ENCODE measurements at regions not wholly inside any gene's neighbourhood (a gene's known extent, or its start where the extent isn't known, plus 50 kb on each side); places are given as distances from the start of the nearest gene placed in this dataset.

DNA sequence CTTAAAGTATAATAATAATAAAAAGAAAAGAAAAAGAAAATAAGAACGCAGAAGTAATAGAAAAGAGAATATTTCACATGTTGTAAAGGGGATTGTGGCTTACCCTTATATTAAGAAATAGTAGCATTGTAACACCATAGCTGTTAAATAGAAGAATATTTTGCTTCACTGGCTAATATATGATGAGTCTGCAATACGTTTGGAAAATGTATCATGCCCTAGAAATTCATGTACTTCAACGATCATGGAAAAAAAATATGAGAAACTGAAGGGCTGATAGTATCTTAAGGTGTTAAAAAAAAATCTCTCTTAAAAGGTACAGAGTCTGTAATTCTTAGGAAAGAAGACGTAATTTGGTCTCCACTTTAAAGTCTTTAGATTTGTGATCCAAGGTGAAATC lies 1390.5 kb upstream of the ADGRL2 start:
- TF ChIP-seq POLR2AphosphoS5 (IDR thresholded peaks at IDR 0.05): no peak
- TF ChIP-seq, protein P1, sequence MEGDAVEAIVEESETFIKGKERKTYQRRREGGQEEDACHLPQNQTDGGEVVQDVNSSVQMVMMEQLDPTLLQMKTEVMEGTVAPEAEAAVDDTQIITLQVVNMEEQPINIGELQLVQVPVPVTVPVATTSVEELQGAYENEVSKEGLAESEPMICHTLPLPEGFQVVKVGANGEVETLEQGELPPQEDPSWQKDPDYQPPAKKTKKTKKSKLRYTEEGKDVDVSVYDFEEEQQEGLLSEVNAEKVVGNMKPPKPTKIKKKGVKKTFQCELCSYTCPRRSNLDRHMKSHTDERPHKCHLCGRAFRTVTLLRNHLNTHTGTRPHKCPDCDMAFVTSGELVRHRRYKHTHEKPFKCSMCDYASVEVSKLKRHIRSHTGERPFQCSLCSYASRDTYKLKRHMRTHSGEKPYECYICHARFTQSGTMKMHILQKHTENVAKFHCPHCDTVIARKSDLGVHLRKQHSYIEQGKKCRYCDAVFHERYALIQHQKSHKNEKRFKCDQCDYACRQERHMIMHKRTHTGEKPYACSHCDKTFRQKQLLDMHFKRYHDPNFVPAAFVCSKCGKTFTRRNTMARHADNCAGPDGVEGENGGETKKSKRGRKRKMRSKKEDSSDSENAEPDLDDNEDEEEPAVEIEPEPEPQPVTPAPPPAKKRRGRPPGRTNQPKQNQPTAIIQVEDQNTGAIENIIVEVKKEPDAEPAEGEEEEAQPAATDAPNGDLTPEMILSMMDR (IDR thresholded peaks at IDR 0.05): no peak
- no peak for TF ChIP-seq POLR2A (IDR thresholded peaks at IDR 0.05)

Measured in breast epithelium (tissue), 3 donors.